IMR-90 (cell line): ENCODE measurements at regions not wholly inside any gene's neighbourhood (a gene's known extent, or its start where the extent isn't known, plus 50 kb on each side); places are given as distances from the start of the nearest gene placed in this dataset.
A peak's percentile ranks its signal among the peaks of the same experiment; 100 is the strongest.

ENCODE experiments used
- ATAC-seq: fragments of 200-7000 bp; cut with Tn5 transposase; 2 replicates; pipeline ENCODE4 v1.9.1; 2020; ENCODE audit warnings: low read depth, mild to moderate bottlenecking, moderate library complexity
- BruUV-seq: library from RNA; stranded (reverse); fragments of 400-500 nt; replicated peaks from 2 replicates; lab custom pipeline; 2021; lab: Mats Ljungman, UMichigan
- CTCF ChIA-PET: fragments of 300-600 bp; formaldehyde crosslinking; extraction: SDS; loops from one replicate; lab custom pipeline; 2021; ENCODE audit warnings: antibody characterized with exemption; lab: Yijun Ruan, JAX
- POLR2A ChIA-PET: fragments of 300-600 bp; sonication (Branson Sonifier 250); formaldehyde crosslinking; loops from one replicate; lab custom pipeline; 2022; ENCODE audit warnings: antibody characterized with exemption; ENCODE audit not compliant: unreplicated experiment; lab: Charles Lee
- DNase-seq: peaks from one replicate; pipeline ENCODE4 v3.0.0; 2013
- H2AFZ ChIP-seq: replicated peaks from 2 replicates; pipeline ENCODE3; 2013; ENCODE audit warnings: low read length, mild to moderate bottlenecking; ENCODE audit not compliant: poor library complexity
- H2AK5ac ChIP-seq: 2 replicates; pipeline ENCODE4 v1.6.1; 2013; ENCODE audit warnings: low read depth, low read length, inconsistent platforms
- H2AK9ac ChIP-seq: replicated peaks from 2 replicates; pipeline ENCODE3; 2013; ENCODE audit warnings: mild to moderate bottlenecking, low read depth, low read length, moderate library complexity; ENCODE audit not compliant: poor library complexity
- H2BK120ac ChIP-seq: 2 replicates; pipeline ENCODE4 v1.6.1; 2013; ENCODE audit warnings: low read depth, low read length, inconsistent platforms
- H2BK15ac ChIP-seq: 3 replicates; pipeline ENCODE4 v1.6.1; 2013; ENCODE audit warnings: low read depth, low read length, inconsistent platforms
- H2BK20ac ChIP-seq: 2 replicates; pipeline ENCODE4 v1.6.1; 2013; ENCODE audit warnings: low read depth, mild to moderate bottlenecking, inconsistent platforms, low read length, moderate library complexity
- H2BK5ac ChIP-seq: 2 replicates; pipeline ENCODE4 v1.6.1; 2013; ENCODE audit warnings: mild to moderate bottlenecking, low read depth, low read length, inconsistent platforms; ENCODE audit not compliant: poor library complexity, severe bottlenecking
- H3K14ac ChIP-seq: replicated peaks from 2 replicates; pipeline ENCODE4 v1.6.1; 2013; ENCODE audit warnings: low read depth, low read length, inconsistent platforms
- H3K18ac ChIP-seq: 2 replicates; pipeline ENCODE4 v1.6.1; 2013; ENCODE audit warnings: low read depth, low read length, control low read depth
- H3K23ac ChIP-seq: 2 replicates; pipeline ENCODE4 v1.6.1; 2013; ENCODE audit warnings: low read depth, low read length, inconsistent platforms
- H3K27ac ChIP-seq: 2 replicates; pipeline ENCODE4 v1.5.1; 2013; ENCODE audit warnings: mild to moderate bottlenecking, control low read depth, low read length; ENCODE audit not compliant: insufficient read depth
- H3K27me3 ChIP-seq: 2 replicates; pipeline ENCODE4 v1.6.1; 2013; ENCODE audit warnings: low read length; ENCODE audit not compliant: control insufficient read depth, insufficient read depth
- H3K36me3 ChIP-seq: 2 replicates; pipeline ENCODE4 v1.6.1; 2013; ENCODE audit warnings: low read length, mixed read lengths; ENCODE audit not compliant: control insufficient read depth, insufficient read depth
- H3K4ac ChIP-seq: 2 replicates; pipeline ENCODE4 v1.6.1; 2013; ENCODE audit warnings: low read depth, low read length, inconsistent platforms
- H3K4me1 ChIP-seq: 2 replicates; pipeline ENCODE4 v1.6.1; 2013; ENCODE audit warnings: low read length, mixed read lengths; ENCODE audit not compliant: control insufficient read depth, insufficient read depth
- H3K4me2 ChIP-seq: 2 replicates; pipeline ENCODE4 v1.6.1; 2013; ENCODE audit warnings: low read depth, mild to moderate bottlenecking, control low read depth, low read length, moderate library complexity
- H3K4me3 ChIP-seq: 2 replicates; pipeline ENCODE4 v1.5.1; 2013; ENCODE audit warnings: low read depth, mild to moderate bottlenecking, control low read depth, low read length, moderate library complexity; ENCODE audit not compliant: insufficient read depth
- H3K56ac ChIP-seq: 2 replicates; pipeline ENCODE4 v1.6.1; 2013; ENCODE audit warnings: low read length, inconsistent platforms; ENCODE audit not compliant: insufficient read depth; ENCODE audit errors: extremely low read depth
- H3K79me1 ChIP-seq, 2 experiments: 2 replicates each; pipeline ENCODE4 v1.6.1; 2013; ENCODE audit warnings: low read length in 2 of 2, inconsistent platforms in 1 of 2, low read depth in 1 of 2
- H3K9ac ChIP-seq: 2 replicates; pipeline ENCODE4 v1.6.1; 2013; ENCODE audit warnings: low read depth, low read length, control low read depth
- H3K9me1 ChIP-seq: 2 replicates; pipeline ENCODE4 v1.6.1; 2013; ENCODE audit warnings: low read length, inconsistent platforms; ENCODE audit not compliant: insufficient read depth
- H3K9me3 ChIP-seq: 2 replicates; pipeline ENCODE4 v1.6.1; 2013; ENCODE audit warnings: low read length; ENCODE audit not compliant: control insufficient read depth, insufficient read depth
- H4K20me1 ChIP-seq: 2 replicates; pipeline ENCODE4 v1.6.1; 2013; ENCODE audit warnings: low read length, inconsistent platforms; ENCODE audit not compliant: insufficient read depth
- H4K5ac ChIP-seq: 2 replicates; pipeline ENCODE4 v1.6.1; 2013; ENCODE audit warnings: mild to moderate bottlenecking, low read depth, low read length, control low read depth
- H4K8ac ChIP-seq, 2 experiments: 2 replicates each; pipeline ENCODE4 v1.6.1; 2013; ENCODE audit warnings: low read depth in 2 of 2, low read length in 2 of 2, control low read depth in 1 of 2, inconsistent platforms in 1 of 2
- H4K91ac ChIP-seq: 2 replicates; pipeline ENCODE4 v1.6.1; 2013; ENCODE audit warnings: low read depth, low read length, inconsistent platforms; ENCODE audit not compliant: insufficient read depth
- BHLHE40 ChIP-seq: fragments of 150-350 bp; IDR thresholded peaks from 2 replicates; pipeline ENCODE4 v1.6.1; 2016; ENCODE audit warnings: mild to moderate bottlenecking, low read depth, low read length
- CEBPB ChIP-seq: IDR thresholded peaks from 2 replicates; pipeline ENCODE4 v1.6.1; 2012; ENCODE audit warnings: low read depth, low read length, improper control_type of control experiment
- CHD1 ChIP-seq: IDR thresholded peaks from 2 replicates; pipeline ENCODE4 v1.6.1; 2012; ENCODE audit warnings: low read depth, low read length, improper control_type of control experiment
- FOS ChIP-seq: fragments of 150-350 bp; IDR thresholded peaks from 2 replicates; pipeline ENCODE4 v1.6.1; 2016; ENCODE audit warnings: low read depth, low read length
- MAFK ChIP-seq: IDR thresholded peaks from 2 replicates; pipeline ENCODE4 v1.6.1; 2012; ENCODE audit warnings: low read depth, low read length, improper control_type of control experiment
- MAZ ChIP-seq: IDR thresholded peaks from 2 replicates; pipeline ENCODE4 v1.6.1; 2012; ENCODE audit warnings: low read depth, mild to moderate bottlenecking, low read length, improper control_type of control experiment, moderate library complexity, borderline replicate concordance
- NFE2L2 ChIP-seq: fragments of 150-350 bp; IDR thresholded peaks from 2 replicates; pipeline ENCODE4 v1.6.1; 2016; ENCODE audit warnings: low read depth, mild to moderate bottlenecking, low read length
- RAD21 ChIP-seq: IDR thresholded peaks from 2 replicates; pipeline ENCODE4 v1.6.1; 2012; ENCODE audit warnings: low read length, improper control_type of control experiment
- dilution Hi-C: fragments of 300-500 bp; cut with HindIII; formaldehyde crosslinking; loops from one replicate; pipeline ENCODE4 v1.14.3; 2018; ENCODE audit warnings: low sequenced_read_pairs; ENCODE audit not compliant: unreplicated experiment
- in situ Hi-C: fragments of 300-500 bp; cut with MboI; formaldehyde crosslinking; loops from 3 replicates; pipeline ENCODE4 v1.14.3; 2019; ENCODE audit warnings: low sequenced_read_pairs, inconsistent platforms, mixed read lengths
- intact Hi-C: fragments of 100-400 bp; cut with micrococcal nuclease; formaldehyde crosslinking; loops from 2 replicates; pipeline ENCODE4 v1.10.0; 2022
- TF ChIP-seq, protein P1 (sequence below): fragments of 150-350 bp; IDR thresholded peaks from 2 replicates; pipeline ENCODE4 v1.6.1; 2017; ENCODE audit warnings: mild to moderate bottlenecking, antibody characterized with exemption, low read length, low read depth
- TF ChIP-seq, protein P2 (sequence below): fragments of 150-350 bp; IDR thresholded peaks from 2 replicates; pipeline ENCODE4 v1.6.1; 2016; ENCODE audit warnings: low read depth, mild to moderate bottlenecking, low read length, moderate library complexity, borderline replicate concordance
- TF ChIP-seq, protein P3 (sequence below): conservative IDR thresholded peaks from 2 replicates; pipeline ENCODE4 v1.5.1; 2012; ENCODE audit warnings: mild to moderate bottlenecking, low read depth, low read length, improper control_type of control experiment

DNA sequence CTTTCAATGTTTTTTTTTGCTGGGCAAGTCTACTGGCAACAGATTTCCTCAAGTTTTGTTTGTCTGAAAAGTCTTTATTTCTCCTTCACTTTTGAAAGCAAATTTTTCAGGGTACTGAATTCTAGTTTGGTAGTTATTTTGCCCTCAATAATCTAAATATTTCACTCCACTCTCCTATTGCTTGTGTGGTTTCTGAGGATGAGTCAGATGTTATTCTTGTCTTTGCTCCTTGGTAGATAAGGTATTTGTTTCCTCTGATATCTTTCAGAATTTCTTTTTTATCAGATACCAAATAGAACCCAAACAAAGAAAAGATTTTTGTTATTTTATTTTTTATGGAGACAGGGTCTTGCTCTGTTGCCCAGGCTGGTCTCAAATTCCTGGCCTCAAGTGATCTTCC is 99.2 kb upstream of the MALRD1 start:
- no peak for TF ChIP-seq MAZ
- no peak for TF ChIP-seq BHLHE40
- TF ChIP-seq, protein P1, sequence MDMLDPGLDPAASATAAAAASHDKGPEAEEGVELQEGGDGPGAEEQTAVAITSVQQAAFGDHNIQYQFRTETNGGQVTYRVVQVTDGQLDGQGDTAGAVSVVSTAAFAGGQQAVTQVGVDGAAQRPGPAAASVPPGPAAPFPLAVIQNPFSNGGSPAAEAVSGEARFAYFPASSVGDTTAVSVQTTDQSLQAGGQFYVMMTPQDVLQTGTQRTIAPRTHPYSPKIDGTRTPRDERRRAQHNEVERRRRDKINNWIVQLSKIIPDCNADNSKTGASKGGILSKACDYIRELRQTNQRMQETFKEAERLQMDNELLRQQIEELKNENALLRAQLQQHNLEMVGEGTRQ = no peak
- TF ChIP-seq, protein P2, sequence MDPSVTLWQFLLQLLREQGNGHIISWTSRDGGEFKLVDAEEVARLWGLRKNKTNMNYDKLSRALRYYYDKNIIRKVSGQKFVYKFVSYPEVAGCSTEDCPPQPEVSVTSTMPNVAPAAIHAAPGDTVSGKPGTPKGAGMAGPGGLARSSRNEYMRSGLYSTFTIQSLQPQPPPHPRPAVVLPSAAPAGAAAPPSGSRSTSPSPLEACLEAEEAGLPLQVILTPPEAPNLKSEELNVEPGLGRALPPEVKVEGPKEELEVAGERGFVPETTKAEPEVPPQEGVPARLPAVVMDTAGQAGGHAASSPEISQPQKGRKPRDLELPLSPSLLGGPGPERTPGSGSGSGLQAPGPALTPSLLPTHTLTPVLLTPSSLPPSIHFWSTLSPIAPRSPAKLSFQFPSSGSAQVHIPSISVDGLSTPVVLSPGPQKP = no peak
- no peak for TF ChIP-seq CEBPB
- TF ChIP-seq CHD1 = no peak
- no peak for TF ChIP-seq RAD21
- no peak for TF ChIP-seq FOS
- TF ChIP-seq, protein P3, sequence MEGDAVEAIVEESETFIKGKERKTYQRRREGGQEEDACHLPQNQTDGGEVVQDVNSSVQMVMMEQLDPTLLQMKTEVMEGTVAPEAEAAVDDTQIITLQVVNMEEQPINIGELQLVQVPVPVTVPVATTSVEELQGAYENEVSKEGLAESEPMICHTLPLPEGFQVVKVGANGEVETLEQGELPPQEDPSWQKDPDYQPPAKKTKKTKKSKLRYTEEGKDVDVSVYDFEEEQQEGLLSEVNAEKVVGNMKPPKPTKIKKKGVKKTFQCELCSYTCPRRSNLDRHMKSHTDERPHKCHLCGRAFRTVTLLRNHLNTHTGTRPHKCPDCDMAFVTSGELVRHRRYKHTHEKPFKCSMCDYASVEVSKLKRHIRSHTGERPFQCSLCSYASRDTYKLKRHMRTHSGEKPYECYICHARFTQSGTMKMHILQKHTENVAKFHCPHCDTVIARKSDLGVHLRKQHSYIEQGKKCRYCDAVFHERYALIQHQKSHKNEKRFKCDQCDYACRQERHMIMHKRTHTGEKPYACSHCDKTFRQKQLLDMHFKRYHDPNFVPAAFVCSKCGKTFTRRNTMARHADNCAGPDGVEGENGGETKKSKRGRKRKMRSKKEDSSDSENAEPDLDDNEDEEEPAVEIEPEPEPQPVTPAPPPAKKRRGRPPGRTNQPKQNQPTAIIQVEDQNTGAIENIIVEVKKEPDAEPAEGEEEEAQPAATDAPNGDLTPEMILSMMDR = no peak
- no peak for TF ChIP-seq MAFK
- no peak for TF ChIP-seq NFE2L2
- H3K36me3 ChIP-seq = no peaks in the 10 kb centered on the region
- no peak overlapping the region for H2AFZ ChIP-seq
- no peak overlapping the region; the same call in 1 of the 2 replicates for H3K4ac ChIP-seq
- H2AK9ac ChIP-seq = no peak overlapping the region
- no peak overlapping the region for H3K4me2 ChIP-seq
- no TSS peak for BruUV-seq
- H4K20me1 ChIP-seq = no peaks in the 10 kb centered on the region
- peak overlapping the region; percentile 13 for H2BK5ac ChIP-seq
- no peak overlapping the region for H3K27ac ChIP-seq
- dilution Hi-C loops (no loop called here), intact Hi-C loops (no loop called here), in situ Hi-C loops (no loop called here)
- H2AK5ac ChIP-seq = no peak overlapping the region
- no peak overlapping the region for H3K56ac ChIP-seq
- POLR2A ChIA-PET = no interaction called here
- H2BK15ac ChIP-seq = no peak overlapping the region
- no peaks in the 10 kb centered on the region for H3K9me3 ChIP-seq
- no peaks in the 10 kb centered on the region for H3K4me1 ChIP-seq
- H3K18ac ChIP-seq = no peak overlapping the region
- H3K23ac ChIP-seq = no peak overlapping the region
- ATAC-seq (peak; percentile 53), DNase-seq (peak; percentile 40)
- H3K79me1 ChIP-seq = no peaks in the 10 kb centered on the region
- no peak overlapping the region for H4K8ac ChIP-seq
- no peaks in the 10 kb centered on the region for H3K9me1 ChIP-seq
- no peaks in the 10 kb centered on the region for H3K27me3 ChIP-seq
- H2BK20ac ChIP-seq = no peak overlapping the region
- no peak overlapping the region for H2BK120ac ChIP-seq
- no peak overlapping the region for H3K9ac ChIP-seq
- CTCF ChIA-PET = no interaction called here
- H4K91ac ChIP-seq = no peak overlapping the region
- no peak overlapping the region for H4K5ac ChIP-seq
- no peak overlapping the region for H3K4me3 ChIP-seq
- no peak overlapping the region for H3K14ac ChIP-seq
